Panc1 (cell line): ENCODE measurements at regions not wholly inside any gene's neighbourhood (a gene's known extent, or its start where the extent isn't known, plus 50 kb on each side); places are given as distances from the start of the nearest gene placed in this dataset.

Experiments
- ATAC-seq: fragments of 200-7000 bp; cut with Tn5 transposase; 2 replicates; pipeline ENCODE4 v1.9.1; 2020; ENCODE audit warnings: mild to moderate bottlenecking, moderate library complexity
- BruUV-seq: library from RNA; stranded (reverse); fragments of 400-500 nt; replicated peaks from 2 replicates; lab custom pipeline; 2021; lab: Mats Ljungman, UMichigan
- CTCF ChIA-PET: fragments of 300-600 bp; sonication (Branson Sonifier 250); formaldehyde crosslinking; loops from one replicate; lab custom pipeline; 2022; ENCODE audit warnings: antibody characterized with exemption; lab: Charles Lee
- POLR2A ChIA-PET: fragments of 300-600 bp; sonication (Branson Sonifier 250); formaldehyde crosslinking; loops from one replicate; lab custom pipeline; 2022; ENCODE audit warnings: antibody characterized with exemption; lab: Charles Lee
- DNase-seq: peaks from one replicate; pipeline ENCODE4 v3.0.0-alpha.2; 2010; ENCODE audit warnings: low read depth, low spot score
- H3K27ac ChIP-seq: 2 replicates; pipeline ENCODE4 v1.5.1; 2011; ENCODE audit warnings: mild to moderate bottlenecking, low read length, inconsistent platforms
- H3K27me3 ChIP-seq: fragments of 200-500 bp; sonication (Bioruptor generic); 2 replicates; pipeline ENCODE4 v1.6.0; 2014; ENCODE audit warnings: low read length, inconsistent platforms; ENCODE audit not compliant: control insufficient read depth, insufficient read depth
- H3K36me3 ChIP-seq: fragments of 200-500 bp; sonication (Bioruptor generic); 2 replicates; pipeline ENCODE4 v1.5.1; 2014; ENCODE audit warnings: inconsistent platforms, mild to moderate bottlenecking, low read length, moderate library complexity; ENCODE audit not compliant: control insufficient read depth, insufficient read depth
- H3K4me1 ChIP-seq: 2 replicates; pipeline ENCODE4 v1.5.1; 2011; ENCODE audit warnings: inconsistent platforms, mild to moderate bottlenecking, low read length, moderate library complexity; ENCODE audit not compliant: control insufficient read depth, insufficient read depth
- H3K4me3 ChIP-seq, 2 experiments: 2 replicates each; pipeline ENCODE4 v1.5.1; 2011 to 2012; ENCODE audit warnings: low read depth in 2 of 2, low read length in 2 of 2, mild to moderate bottlenecking in 2 of 2, inconsistent platforms in 1 of 2, moderate library complexity in 1 of 2
- H3K9me3 ChIP-seq: fragments of 200-500 bp; sonication (Bioruptor generic); 2 replicates; pipeline ENCODE4 v1.5.1; 2014; ENCODE audit warnings: low read depth, mild to moderate bottlenecking, inconsistent platforms, low read length, moderate library complexity; ENCODE audit not compliant: control insufficient read depth, insufficient read depth
- CTCF ChIP-seq: fragments of 450-650 bp; IDR thresholded peaks from 2 replicates; pipeline ENCODE4 v1.5.1; 2017; ENCODE audit warnings: mild to moderate bottlenecking
- POLR2AphosphoS5 ChIP-seq: IDR thresholded peaks from 2 replicates; pipeline ENCODE4 v1.6.1; 2012; ENCODE audit warnings: mild to moderate bottlenecking, low read depth, low read length, moderate library complexity
- REST ChIP-seq, 2 experiments: IDR thresholded peaks; 2 replicates each; pipeline ENCODE4 v1.6.1; 2011 to 2012; ENCODE audit warnings: low read depth in 2 of 2, control low read depth in 1 of 2, low read length in 1 of 2, mild to moderate bottlenecking in 1 of 2, moderate library complexity in 1 of 2; ENCODE audit not compliant: insufficient read depth in 1 of 2
- SIN3A ChIP-seq: IDR thresholded peaks from 2 replicates; pipeline ENCODE4 v1.6.1; 2012; ENCODE audit warnings: low read depth, mild to moderate bottlenecking, low read length, moderate library complexity, borderline replicate concordance; ENCODE audit not compliant: insufficient read depth
- TCF7L2 ChIP-seq: IDR thresholded peaks from 2 replicates; pipeline ENCODE4 v1.6.1; 2011; ENCODE audit warnings: mild to moderate bottlenecking, low read depth, low read length, inconsistent platforms
- in situ Hi-C: cut with HindIII; loops from 2 replicates; pipeline ENCODE4 v1.10.0; 2016; ENCODE audit warnings: low sequenced_read_pairs, low pct_unique_long_range_greater_than_20kb
- intact Hi-C: fragments of 100-400 bp; cut with micrococcal nuclease; formaldehyde crosslinking; loops from one replicate; pipeline ENCODE4 v1.10.0; 2022; ENCODE audit not compliant: unreplicated experiment

DNA sequence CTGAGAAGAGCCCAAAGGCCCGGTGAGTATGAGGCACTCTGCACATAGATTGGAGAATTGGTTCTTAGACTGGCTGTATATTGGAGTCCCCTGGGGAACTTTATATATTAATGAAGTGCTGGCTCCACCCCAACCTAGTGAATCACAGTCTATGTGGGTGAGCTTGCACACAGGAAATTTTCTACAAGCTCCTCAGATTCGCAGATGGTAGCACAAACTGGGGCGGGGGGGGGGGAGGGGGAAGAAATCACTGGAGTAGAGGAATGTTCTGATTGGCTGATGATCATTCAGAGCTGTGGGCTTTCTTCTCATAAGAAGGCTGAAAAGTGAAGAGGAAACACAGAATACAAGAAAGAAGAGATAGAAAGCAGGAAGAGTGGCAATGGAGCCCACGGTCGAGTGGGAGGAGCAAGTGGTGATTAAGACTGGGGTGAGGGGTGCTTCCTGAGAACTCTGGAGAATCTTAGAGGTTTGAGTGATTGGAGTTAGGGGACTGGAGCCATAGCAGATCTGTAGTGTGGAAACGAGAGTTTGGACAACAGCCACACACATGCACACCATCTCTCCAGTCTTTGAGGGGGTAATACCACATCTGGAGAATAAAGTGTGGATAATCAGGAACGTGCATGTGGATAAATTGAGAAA, 465.9 kb upstream of the DAB1 start:
- H3K27me3 ChIP-seq, result no peaks in the 10 kb centered on the region
- no peak overlapping the region for H3K27ac ChIP-seq
- BruUV-seq, result no TSS peak
- in situ Hi-C loops, result no loop called here
- intact Hi-C loops, result no loop called here
- H3K4me3 ChIP-seq, result no peak overlapping the region
- POLR2A ChIA-PET, result no interaction called here
- no peaks in the 10 kb centered on the region for H3K9me3 ChIP-seq
- no peak for ATAC-seq
- CTCF ChIA-PET, result no interaction called here
- no peak for DNase-seq
- no peaks in the 10 kb centered on the region for H3K4me1 ChIP-seq
- H3K36me3 ChIP-seq, result no peaks in the 10 kb centered on the region
- TF ChIP-seq REST (IDR thresholded peaks at IDR 0.05; ENCODE audit: insufficient read depth in 1 of 2, low read depth in 2 of 2, low read length in 1 of 2), result no peak
- TF ChIP-seq CTCF, result no peak
- TF ChIP-seq TCF7L2, result no peak
- TF ChIP-seq POLR2AphosphoS5, result no peak
- TF ChIP-seq SIN3A, result no peak

- Histone ChIP-seq H3K4me1 (no peaks in the 10 kb centered on the region), H3K9me3 (no peaks in the 10 kb centered on the region), H3K36me3 (no peaks in the 10 kb centered on the region), H3K4me3 (no peak overlapping the region), H3K27me3 (no peaks in the 10 kb centered on the region), H3K27ac (no peak overlapping the region)
- ChIA-PET POLR2A (no interaction called here), CTCF (no interaction called here)
- intact Hi-C loops (no loop called here), in situ Hi-C loops (no loop called here)
- ATAC-seq (no peak), DNase-seq (no peak)
- no peak for TF ChIP-seq TCF7L2
- TF ChIP-seq POLR2AphosphoS5, result no peak
- TF ChIP-seq SIN3A, result no peak
- no peak for TF ChIP-seq REST (IDR thresholded peaks at IDR 0.05; ENCODE audit: insufficient read depth in 1 of 2, low read depth in 2 of 2, low read length in 1 of 2)
- no TSS peak for BruUV-seq
These were observed 464.2 kb upstream of the DAB1 start for GRCh38 chr1:57887964-57888491.
